Right hindlimb (tissue), 1 donor: ENCODE measurements at regions not wholly inside any gene's neighbourhood (a gene's known extent, or its start where the extent isn't known, plus 50 kb on each side); places are given as distances from the start of the nearest gene placed in this dataset.
"Not testable (repeated sequence)": the region's sequence is repeated elsewhere in the genome, so short reads cannot be mapped to it uniquely, and the experiment has no call there.

ENCODE experiments used
- DNase-seq: peaks from one replicate; pipeline ENCODE4 v3.0.0-alpha.2; 2018

- DNase-seq = no peak
These were observed 267.6 kb upstream of the OR4E1 start for GRCh38 chr14:21940887-21941856.

GRCh38 chr14:21939836-21940235 lies 266.2 kb upstream of the OR4E1 start:
- no peak for DNase-seq

- DNase-seq = no peak
These were observed 264.4 kb upstream of the OR4E1 start for GRCh38 chr14:21937996-21938395.

GRCh38 chr14:21933681-21934080 lies 260.1 kb upstream of the OR4E1 start:
- no peak for DNase-seq

GRCh38 chr14:21924479-21924878 lies 250.9 kb upstream of the OR4E1 start:
- no peak for DNase-seq

- DNase-seq = no peak
These were observed 250.2 kb upstream of the OR4E1 start for GRCh38 chr14:21923820-21924219.

- no peak for DNase-seq
These were observed 247.8 kb upstream of the OR4E1 start for GRCh38 chr14:21921453-21921852.

- DNase-seq = peak; percentile 22
These were observed 244.2 kb upstream of the OR4E1 start for GRCh38 chr14:21917699-21918436.

GRCh38 chr14:21915826-21916225 lies 242.2 kb upstream of the OR4E1 start:
- DNase-seq = no peak

GRCh38 chr14:21913759-21914158 lies 240.1 kb upstream of the OR4E1 start:
- peak; percentile 22 for DNase-seq

GRCh38 chr14:21912367-21912766 lies 238.7 kb upstream of the OR4E1 start:
- no peak for DNase-seq

GRCh38 chr14:21911877-21912276 lies 238.3 kb upstream of the OR4E1 start:
- DNase-seq = no peak

GRCh38 chr14:21910260-21910659 lies 236.6 kb upstream of the OR4E1 start:
- no peak for DNase-seq

GRCh38 chr14:21902561-21903181 lies 229.1 kb upstream of the OR4E1 start:
- no peak for DNase-seq

GRCh38 chr14:21894898-21895194 lies 221.2 kb upstream of the OR4E1 start:
- DNase-seq = not testable (repeated sequence)

- no peak for DNase-seq
These were observed 220.6 kb upstream of the OR4E1 start for GRCh38 chr14:21894003-21894897.

GRCh38 chr14:21891921-21892320 lies 218.3 kb upstream of the OR4E1 start:
- DNase-seq = no peak

GRCh38 chr14:21884995-21885394 lies 211.4 kb upstream of the OR4E1 start:
- no peak for DNase-seq

GRCh38 chr14:21882226-21882625 lies 208.6 kb upstream of the OR4E1 start:
- no peak for DNase-seq

- DNase-seq = no peak
These were observed 207.3 kb upstream of the OR4E1 start for GRCh38 chr14:21880918-21881317.

GRCh38 chr14:21875791-21876190 lies 202.2 kb upstream of the OR4E1 start:
- DNase-seq = no peak

GRCh38 chr14:21874946-21875345 lies 201.3 kb upstream of the OR4E1 start:
- DNase-seq = no peak

GRCh38 chr14:21874167-21874566 lies 200.5 kb upstream of the OR4E1 start:
- DNase-seq = no peak
